Mesenchymal stem cell (in vitro differentiated cells and primary cell): ENCODE measurements at regions not wholly inside any gene's neighbourhood (a gene's known extent, or its start where the extent isn't known, plus 50 kb on each side); places are given as distances from the start of the nearest gene placed in this dataset.
A peak's percentile ranks its signal among the peaks of the same experiment; 100 is the strongest.
"Not testable (repeated sequence)": the region's sequence is repeated elsewhere in the genome, so short reads cannot be mapped to it uniquely, and the experiment has no call there.

Experiments
- DNase-seq: peaks from one replicate; pipeline ENCODE4 v3.0.0-alpha.2; 2013
- H2AFZ ChIP-seq: one replicate; pipeline ENCODE4 v1.6.1; 2013; ENCODE audit warnings: low read depth, mild to moderate bottlenecking, control low read depth, inconsistent platforms, low read length, moderate library complexity
- H2AK5ac ChIP-seq: 2 replicates; pipeline ENCODE4 v1.6.1; 2013; ENCODE audit warnings: low read length, moderate library complexity, mild to moderate bottlenecking, inconsistent platforms; ENCODE audit not compliant: severe bottlenecking
- H2BK120ac ChIP-seq: one replicate; pipeline ENCODE4 v1.6.1; 2013; ENCODE audit warnings: low read depth, mild to moderate bottlenecking, inconsistent platforms, low read length, moderate library complexity
- H2BK12ac ChIP-seq, 2 experiments: one replicate each; pipeline ENCODE4 v1.6.1; 2013; ENCODE audit warnings: inconsistent platforms in 2 of 2, low read length in 2 of 2, mild to moderate bottlenecking in 2 of 2, moderate library complexity in 2 of 2, control low read depth in 1 of 2
- H2BK15ac ChIP-seq: one replicate; pipeline ENCODE4 v1.6.1; 2013; ENCODE audit warnings: mild to moderate bottlenecking, low read depth, inconsistent platforms; ENCODE audit not compliant: poor library complexity, severe bottlenecking
- H2BK5ac ChIP-seq: 2 replicates; pipeline ENCODE4 v1.6.1; 2013; ENCODE audit warnings: low read depth, mild to moderate bottlenecking, low read length, control low read depth, inconsistent platforms; ENCODE audit not compliant: poor library complexity, severe bottlenecking
- H3K14ac ChIP-seq, 2 experiments: one replicate each; pipeline ENCODE4 v1.6.1; 2013; ENCODE audit warnings: inconsistent platforms in 2 of 2, low read length in 2 of 2, control low read depth in 1 of 2, mild to moderate bottlenecking in 1 of 2, moderate library complexity in 1 of 2
- H3K18ac ChIP-seq, 2 experiments: one replicate each; pipeline ENCODE4 v1.6.1; 2013; ENCODE audit warnings: inconsistent platforms in 2 of 2, low read length in 2 of 2, control low read depth in 1 of 2, low read depth in 1 of 2, mild to moderate bottlenecking in 1 of 2
- H3K23ac ChIP-seq, 2 experiments: one replicate each; pipeline ENCODE4 v1.6.1; 2013; ENCODE audit warnings: inconsistent platforms in 2 of 2, low read length in 2 of 2, mild to moderate bottlenecking in 2 of 2, moderate library complexity in 2 of 2, control low read depth in 1 of 2
- H3K27ac ChIP-seq: 2 replicates; pipeline ENCODE4 v1.5.1; 2013; ENCODE audit warnings: mild to moderate bottlenecking, moderate library complexity, low read length, control low read depth, inconsistent platforms; ENCODE audit not compliant: poor library complexity, severe bottlenecking
- H3K27me3 ChIP-seq, 2 experiments: 2 replicates each; pipeline versions ENCODE4 v1.6.1 to v1.7.0; 2013; ENCODE audit warnings: low read length in 2 of 2, mild to moderate bottlenecking in 2 of 2, moderate library complexity in 2 of 2, control low read depth in 1 of 2, inconsistent platforms in 1 of 2; ENCODE audit not compliant: control insufficient read depth in 1 of 2, insufficient read depth in 1 of 2
- H3K36me3 ChIP-seq, 2 experiments: 2 replicates each; pipeline versions ENCODE4 v1.6.1 to v1.7.0; 2013; ENCODE audit warnings: low read length in 2 of 2, control low read depth in 1 of 2, inconsistent platforms in 1 of 2, low read depth in 1 of 2, mild to moderate bottlenecking in 1 of 2; ENCODE audit not compliant: insufficient read depth in 2 of 2, control insufficient read depth in 1 of 2
- H3K4ac ChIP-seq, 2 experiments: one replicate each; pipeline ENCODE4 v1.6.1; 2013; ENCODE audit warnings: inconsistent platforms in 2 of 2, low read length in 2 of 2, mild to moderate bottlenecking in 2 of 2, moderate library complexity in 2 of 2, control low read depth in 1 of 2, low read depth in 1 of 2
- H3K4me1 ChIP-seq: 2 replicates; pipeline ENCODE4 v1.6.1; 2013; ENCODE audit warnings: low read depth, low read length, control low read depth; ENCODE audit not compliant: control insufficient read depth, insufficient read depth
- H3K4me2 ChIP-seq: 2 replicates; pipeline ENCODE4 v1.6.1; 2013; ENCODE audit warnings: low read length, mild to moderate bottlenecking, inconsistent platforms; ENCODE audit not compliant: poor library complexity, severe bottlenecking
- H3K4me3 ChIP-seq, 2 experiments: 2 replicates each; pipeline versions ENCODE4 v1.5.1 to v1.7.0; 2013; ENCODE audit warnings: low read length in 2 of 2, mild to moderate bottlenecking in 2 of 2, control low read depth in 1 of 2, low read depth in 1 of 2; ENCODE audit not compliant: insufficient read depth in 1 of 2
- H3K79me1 ChIP-seq: replicated peaks from 2 replicates; pipeline ENCODE4 v1.6.1; 2013; ENCODE audit warnings: mild to moderate bottlenecking, control low read depth, low read length, inconsistent platforms; ENCODE audit not compliant: poor library complexity, severe bottlenecking
- H3K9ac ChIP-seq: 2 replicates; pipeline ENCODE4 v1.7.0; 2013; ENCODE audit warnings: mild to moderate bottlenecking, low read length, moderate library complexity
- H3K9me3 ChIP-seq: 2 replicates; pipeline ENCODE4 v1.7.0; 2013; ENCODE audit warnings: mild to moderate bottlenecking, low read length; ENCODE audit not compliant: control insufficient read depth
- H4K8ac ChIP-seq: one replicate; pipeline ENCODE4 v1.6.1; 2013; ENCODE audit warnings: inconsistent platforms, mild to moderate bottlenecking, low read length, moderate library complexity
- H4K91ac ChIP-seq: one replicate; pipeline ENCODE4 v1.6.1; 2013; ENCODE audit warnings: mild to moderate bottlenecking, low read length, inconsistent platforms
- WGBS: methylation state at CpG from one replicate; pipeline ENCODE4 v1.1.7; 2013; ENCODE audit warnings: mixed read lengths; 5-methylcytosine and 5-hydroxymethylcytosine counted together

GRCh38 chr13:32840989-32841713 is 175.1 kb upstream of the KL start:
- Histone ChIP-seq H3K4ac (no peak overlapping the region), H3K27me3 (peaks cover 0 to 5% of the 10 kb centered on the region in 2 experiments), H3K14ac (no peak overlapping the region), H3K4me2 (no peak overlapping the region), H2BK120ac (no peak overlapping the region), H3K9me3 (no peaks in the 10 kb centered on the region), H4K8ac (no peak overlapping the region), H3K27ac (no peak overlapping the region), H3K9ac (no peak overlapping the region), H2BK5ac (no peak overlapping the region), H3K79me1 (no peaks in the 10 kb centered on the region), H2BK12ac (peak overlapping the region in 1 of 2 experiments; percentile 29), H3K4me3 (no peak overlapping the region), H3K18ac (no peak overlapping the region), H2AK5ac (no peak overlapping the region), H2AFZ (no peak overlapping the region), H3K23ac (no peak overlapping the region), H3K36me3 (no peaks in the 10 kb centered on the region), H2BK15ac (no peak overlapping the region), H4K91ac (no peak overlapping the region), H3K4me1 (peaks cover 6% of the 10 kb centered on the region)
- WGBS, result 90% methylated on average over 9 of the region's 10 CpGs
- DNase-seq, result no peak

GRCh38 chr13:32845952-32846950 is 170.0 kb upstream of the KL start:
- no peak overlapping the region for H3K18ac ChIP-seq
- no peak overlapping the region for H2BK12ac ChIP-seq
- H4K91ac ChIP-seq, result no peak overlapping the region
- no peak overlapping the region for H3K4me3 ChIP-seq
- H3K23ac ChIP-seq, result no peak overlapping the region
- no peak overlapping the region for H3K14ac ChIP-seq
- no peak overlapping the region for H3K4me2 ChIP-seq
- no peak overlapping the region for H4K8ac ChIP-seq
- no peak overlapping the region for H2BK5ac ChIP-seq
- no peak overlapping the region for H2BK15ac ChIP-seq
- H3K9me3 ChIP-seq, result no peaks in the 10 kb centered on the region
- peaks cover 0 to 8% of the 10 kb centered on the region in 2 experiments for H3K27me3 ChIP-seq
- 68% methylated on average over 12 of the region's 12 CpGs for WGBS
- DNase-seq, result no peak
- no peak overlapping the region for H3K9ac ChIP-seq
- no peak overlapping the region for H2AFZ ChIP-seq
- H3K79me1 ChIP-seq, result no peaks in the 10 kb centered on the region
- H3K4ac ChIP-seq, result no peak overlapping the region
- H3K4me1 ChIP-seq, result peaks cover 5% of the 10 kb centered on the region
- H3K27ac ChIP-seq, result no peak overlapping the region
- no peak overlapping the region for H2BK120ac ChIP-seq
- no peaks in the 10 kb centered on the region for H3K36me3 ChIP-seq
- H2AK5ac ChIP-seq, result no peak overlapping the region

GRCh38 chr13:32847976-32848375 is 168.2 kb upstream of the KL start:
- H2AK5ac ChIP-seq, H3K9me3 ChIP-seq, H2BK5ac ChIP-seq, H4K91ac ChIP-seq, H2BK15ac ChIP-seq, H2BK12ac ChIP-seq, H3K14ac ChIP-seq, H3K4me2 ChIP-seq, H3K9ac ChIP-seq, H3K79me1 ChIP-seq, H2AFZ ChIP-seq, DNase-seq, H3K4me3 ChIP-seq, H3K18ac ChIP-seq, H2BK120ac ChIP-seq, H3K4ac ChIP-seq, H3K23ac ChIP-seq, H3K27me3 ChIP-seq, H3K36me3 ChIP-seq, H3K27ac ChIP-seq, H3K4me1 ChIP-seq, H4K8ac ChIP-seq: not testable (repeated sequence)
- WGBS, result 96% methylated on average over 10 of the region's 10 CpGs

GRCh38 chr13:32849369-32849768 is 166.9 kb upstream of the KL start:
- no peak overlapping the region for H2BK12ac ChIP-seq
- peaks cover 0 to 8% of the 10 kb centered on the region in 2 experiments for H3K27me3 ChIP-seq
- no peak for DNase-seq
- no peak overlapping the region for H3K27ac ChIP-seq
- no peak overlapping the region for H4K91ac ChIP-seq
- H2AFZ ChIP-seq, result no peak overlapping the region
- H2BK120ac ChIP-seq, result no peak overlapping the region
- H2BK5ac ChIP-seq, result no peak overlapping the region
- H2AK5ac ChIP-seq, result no peak overlapping the region
- no peak overlapping the region for H3K18ac ChIP-seq
- no peak overlapping the region for H4K8ac ChIP-seq
- H3K4me1 ChIP-seq, result peaks cover 5% of the 10 kb centered on the region
- H3K9ac ChIP-seq, result no peak overlapping the region
- no peak overlapping the region for H3K4me3 ChIP-seq
- H3K79me1 ChIP-seq, result no peaks in the 10 kb centered on the region
- H3K36me3 ChIP-seq, result no peaks in the 10 kb centered on the region
- H3K23ac ChIP-seq, result no peak overlapping the region
- 93% methylated on average over 9 of the region's 9 CpGs for WGBS
- no peak overlapping the region for H3K4me2 ChIP-seq
- H3K14ac ChIP-seq, result no peak overlapping the region
- no peak overlapping the region for H3K4ac ChIP-seq
- H3K9me3 ChIP-seq, result no peaks in the 10 kb centered on the region
- H2BK15ac ChIP-seq, result no peak overlapping the region
